ENCODE measurements at regions not wholly inside any gene's neighbourhood (a gene's known extent, or its start where the extent isn't known, plus 50 kb on each side); places are given as distances from the start of the nearest gene placed in this dataset.

DNA sequence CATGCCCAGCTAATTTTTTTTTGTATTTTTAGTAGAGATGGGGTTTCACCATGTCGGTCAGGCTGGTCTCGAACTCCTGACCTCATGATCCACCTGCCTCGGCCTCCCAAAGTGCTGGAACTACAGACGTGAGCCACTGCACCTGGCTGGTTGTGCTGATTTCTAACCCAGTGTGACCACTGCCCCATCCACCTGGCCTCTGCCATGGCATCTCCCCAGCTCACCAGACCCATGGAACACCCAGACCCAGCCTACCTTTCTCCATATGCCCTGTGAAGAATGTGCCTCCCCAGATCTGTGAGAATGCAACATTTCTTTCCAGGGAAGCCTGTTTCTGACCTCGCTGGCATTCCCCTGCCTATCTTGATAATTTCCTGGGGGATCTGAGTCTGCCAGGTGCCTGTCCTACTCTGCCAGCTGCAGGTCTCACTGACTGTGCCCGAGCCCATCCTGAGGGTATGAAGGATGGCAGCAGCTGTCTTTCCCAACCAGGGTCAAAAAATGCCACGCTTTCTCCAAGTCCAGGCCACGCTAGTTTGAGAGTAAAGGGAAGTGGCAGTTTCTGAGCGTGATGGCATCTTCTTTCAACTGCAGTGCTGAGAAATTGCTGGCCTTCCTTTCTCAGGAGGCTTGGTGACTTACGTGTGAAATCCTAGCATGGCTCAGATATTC, 324.4 kb upstream of the ZNF32 start:
- DNase-seq (ENCODE audit: low read depth in 3 of 3), result no peak

DNA sequence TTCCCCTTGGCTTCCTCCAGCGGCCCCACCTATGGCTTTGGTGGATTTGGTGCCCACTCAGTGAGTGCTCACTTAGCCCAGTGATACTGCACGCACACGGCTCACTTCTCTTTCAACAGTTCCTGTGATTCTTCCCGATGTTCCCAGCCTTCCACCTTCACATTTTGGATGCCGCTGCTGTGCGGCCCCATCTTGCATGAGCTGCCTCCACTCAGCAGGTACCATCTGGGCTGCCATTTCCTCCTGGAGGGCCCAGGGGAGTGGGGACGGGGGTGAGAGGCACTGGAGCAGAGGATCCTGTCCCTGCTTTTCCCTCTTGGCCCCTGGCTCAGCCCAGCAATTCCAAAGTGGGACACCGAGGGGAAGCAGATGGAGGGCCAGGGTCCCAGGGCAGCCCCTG, 323.3 kb upstream of the ZNF32 start:
- DNase-seq (ENCODE audit: low read depth in 3 of 3), result no peak

DNA sequence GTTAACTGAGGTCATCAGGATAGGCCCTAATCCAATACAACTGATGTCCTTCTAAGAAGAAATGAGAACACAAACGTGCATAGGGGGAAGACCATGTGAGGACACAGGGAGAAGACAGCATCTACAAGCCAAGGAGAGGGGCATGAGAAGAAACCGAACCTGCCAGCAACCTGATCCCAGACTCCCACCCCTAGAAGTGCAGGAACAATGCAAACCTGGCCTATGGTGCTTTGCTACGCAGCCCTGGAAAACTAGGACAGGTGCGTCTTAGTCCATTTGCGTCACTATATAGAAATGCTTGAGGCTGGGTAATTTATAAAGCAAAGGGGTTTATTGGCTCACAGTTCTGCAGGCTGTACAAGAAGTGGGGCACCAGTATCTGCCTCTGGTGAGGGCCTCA, 322.6 kb upstream of the ZNF32 start:
- no peak for DNase-seq (ENCODE audit: low read depth in 3 of 3)

DNA sequence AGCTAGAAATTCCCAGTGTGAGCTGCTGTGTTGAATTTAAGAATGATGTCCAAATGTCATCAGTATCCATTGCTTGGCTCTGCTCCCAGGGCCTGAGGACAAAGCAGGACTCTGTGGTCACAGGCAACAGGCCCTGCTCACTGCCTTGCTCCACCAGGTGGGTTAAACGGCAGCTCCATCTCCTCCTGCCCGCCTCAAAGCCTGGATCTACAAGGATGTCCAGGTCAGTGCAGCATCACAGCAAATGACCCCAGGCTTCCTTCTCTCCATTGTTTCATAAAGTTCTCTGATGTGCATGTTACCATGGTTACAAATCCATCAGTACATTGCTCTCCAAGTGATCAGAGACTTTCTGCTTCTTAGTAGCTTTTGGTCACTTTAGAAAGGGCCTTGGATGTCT, 322.0 kb upstream of the ZNF32 start:
- no peak for DNase-seq (ENCODE audit: low read depth in 3 of 3)

DNA sequence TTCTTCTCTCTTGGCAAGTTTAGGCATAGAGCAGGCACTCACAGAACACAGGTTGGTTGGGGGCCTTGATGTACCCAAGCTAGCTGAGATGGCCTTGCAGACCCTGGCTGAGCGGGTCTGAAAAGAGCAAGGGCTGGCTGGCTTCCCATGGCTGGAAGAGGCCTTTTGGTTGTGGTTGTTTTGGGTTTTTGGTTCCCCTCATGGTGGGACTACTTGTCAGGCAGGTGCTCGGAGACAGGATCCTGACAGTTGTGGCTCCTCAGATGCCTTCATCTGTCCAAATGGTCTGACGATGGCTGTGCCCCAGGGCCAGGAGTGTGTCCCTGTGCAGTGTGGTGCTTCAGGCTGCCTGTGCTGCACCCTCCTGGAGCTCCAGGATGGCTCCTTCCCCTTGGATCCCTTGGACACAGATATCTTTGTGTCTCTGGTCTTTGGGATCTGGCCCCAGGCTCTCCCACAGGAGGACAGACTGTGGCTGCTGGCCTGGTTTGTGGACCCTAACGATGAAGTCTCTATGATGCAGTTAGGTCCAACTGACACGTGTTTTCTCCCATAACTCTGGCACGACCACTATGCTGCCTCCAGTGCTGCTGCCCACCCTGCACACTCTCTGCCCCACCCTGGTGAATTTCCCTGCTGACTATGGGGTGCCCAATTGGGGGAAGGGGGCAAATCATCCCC, 321.5 kb upstream of the ZNF32 start:
- DNase-seq (ENCODE audit: low read depth in 3 of 3), result no peak

DNA sequence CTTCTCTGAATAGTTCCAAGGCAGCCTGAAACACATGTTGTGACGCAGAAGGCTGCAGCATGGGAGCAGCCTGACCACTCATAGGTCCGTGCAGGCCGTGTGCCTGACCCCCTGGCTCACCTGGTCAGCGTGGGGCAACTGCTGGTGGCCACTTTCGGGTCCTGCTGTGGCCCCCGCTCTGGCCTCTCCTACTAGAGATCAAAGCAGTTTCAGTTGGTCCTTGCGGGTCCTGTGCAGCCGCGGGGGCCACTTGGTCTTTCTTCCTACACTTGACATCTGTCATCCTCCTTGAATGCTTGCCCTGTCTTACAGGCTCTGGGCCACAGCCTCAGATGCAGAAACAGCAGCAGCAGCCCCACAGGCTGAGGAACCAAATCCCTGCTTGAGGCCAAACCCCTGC, 320.8 kb upstream of the ZNF32 start:
- no peak for DNase-seq (ENCODE audit: low read depth in 3 of 3)

DNA sequence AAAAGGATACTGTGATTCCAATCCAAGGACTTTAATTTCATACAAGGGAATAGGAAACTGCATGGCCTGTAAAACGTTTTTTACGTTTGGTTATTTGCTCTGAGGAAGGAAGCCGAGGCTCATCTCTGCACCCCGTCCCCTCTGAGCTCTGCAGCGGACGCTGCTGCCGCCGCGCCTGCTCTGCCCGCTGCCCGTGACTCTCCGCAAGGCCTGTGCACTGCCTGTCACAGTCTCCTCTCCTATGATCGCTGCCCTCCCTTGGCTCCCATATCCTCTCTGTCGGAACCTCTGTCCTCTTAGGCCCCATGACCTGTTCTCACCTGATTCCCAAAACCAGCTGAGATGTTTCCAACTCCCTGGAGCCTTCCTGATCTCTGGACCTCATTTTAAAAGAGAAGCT, 320.3 kb upstream of the ZNF32 start:
- no peak for DNase-seq (ENCODE audit: low read depth in 3 of 3)

DNA sequence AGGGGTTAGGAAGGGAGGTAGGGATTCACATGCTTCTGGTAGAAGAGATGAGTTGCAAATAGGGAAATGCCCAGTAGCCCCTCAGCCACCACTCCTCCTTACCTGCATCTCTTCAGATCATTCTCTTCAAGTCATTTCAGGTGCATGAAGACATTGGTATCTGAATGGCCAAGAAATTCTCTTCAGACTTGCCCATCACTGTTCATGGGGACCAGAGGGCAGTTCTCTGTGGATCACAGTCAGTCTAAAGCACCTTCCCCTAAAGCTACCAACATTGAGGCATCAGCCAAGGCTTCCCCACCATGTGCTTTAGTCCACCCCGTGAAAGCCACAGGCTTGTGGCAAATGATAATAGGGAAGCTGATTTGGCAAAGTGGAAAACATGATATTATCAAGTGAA, 319.4 kb upstream of the ZNF32 start:
- no peak for DNase-seq (ENCODE audit: low read depth in 3 of 3)

DNA sequence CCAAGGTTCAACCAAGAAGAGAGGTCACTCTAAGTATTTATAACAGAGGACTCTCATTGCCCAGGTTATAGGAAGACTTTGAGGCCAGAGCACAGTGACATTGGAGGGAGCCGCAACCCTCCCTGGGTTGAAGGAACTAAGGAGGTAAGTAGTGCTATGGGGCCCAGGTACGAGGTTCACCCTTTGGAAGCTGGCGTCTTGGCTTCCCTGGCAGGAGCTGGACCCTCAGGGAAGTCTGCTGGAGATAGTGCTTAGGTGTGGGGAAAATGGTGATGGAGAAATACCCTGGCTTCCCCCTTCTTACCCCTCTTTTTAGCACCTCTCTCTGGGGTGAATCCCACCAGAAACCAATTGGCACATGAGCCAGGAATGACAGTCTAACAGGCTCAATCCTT, 317.9 kb upstream of the ZNF32 start:
- DNase-seq (ENCODE audit: low read depth in 3 of 3), result no peak

DNA sequence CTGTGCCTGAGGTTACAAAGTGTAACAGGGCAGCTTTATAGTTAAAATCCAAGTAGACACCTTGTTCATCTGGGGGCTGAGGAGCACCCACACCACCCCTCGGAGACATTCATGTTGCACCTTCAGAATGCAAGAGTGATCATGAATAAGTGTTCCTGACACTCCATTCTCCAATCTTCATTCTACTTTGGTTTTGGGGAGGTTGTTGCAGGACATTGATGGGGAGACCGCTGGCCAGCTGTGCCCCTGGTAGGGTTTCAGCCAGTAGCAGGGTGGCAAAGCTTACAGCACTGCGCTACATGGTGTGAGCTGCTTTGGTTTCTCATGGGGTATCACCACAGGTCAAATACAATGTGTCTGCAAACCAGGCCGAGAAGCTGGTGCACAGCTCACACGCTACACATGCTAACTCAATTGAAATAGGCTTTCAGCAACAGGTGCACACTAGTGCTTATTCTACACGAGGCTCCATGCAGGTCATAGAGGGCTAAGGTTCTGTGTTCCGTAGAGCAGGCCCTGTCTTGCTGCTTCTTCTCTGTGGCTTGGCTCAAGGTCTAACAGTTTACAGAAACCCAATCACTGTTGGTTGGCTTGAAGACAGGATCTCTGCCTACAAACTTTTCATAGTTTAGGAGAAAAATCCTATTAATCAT, 317.4 kb upstream of the ZNF32 start:
- no peak for DNase-seq (ENCODE audit: low read depth in 3 of 3)

DNA sequence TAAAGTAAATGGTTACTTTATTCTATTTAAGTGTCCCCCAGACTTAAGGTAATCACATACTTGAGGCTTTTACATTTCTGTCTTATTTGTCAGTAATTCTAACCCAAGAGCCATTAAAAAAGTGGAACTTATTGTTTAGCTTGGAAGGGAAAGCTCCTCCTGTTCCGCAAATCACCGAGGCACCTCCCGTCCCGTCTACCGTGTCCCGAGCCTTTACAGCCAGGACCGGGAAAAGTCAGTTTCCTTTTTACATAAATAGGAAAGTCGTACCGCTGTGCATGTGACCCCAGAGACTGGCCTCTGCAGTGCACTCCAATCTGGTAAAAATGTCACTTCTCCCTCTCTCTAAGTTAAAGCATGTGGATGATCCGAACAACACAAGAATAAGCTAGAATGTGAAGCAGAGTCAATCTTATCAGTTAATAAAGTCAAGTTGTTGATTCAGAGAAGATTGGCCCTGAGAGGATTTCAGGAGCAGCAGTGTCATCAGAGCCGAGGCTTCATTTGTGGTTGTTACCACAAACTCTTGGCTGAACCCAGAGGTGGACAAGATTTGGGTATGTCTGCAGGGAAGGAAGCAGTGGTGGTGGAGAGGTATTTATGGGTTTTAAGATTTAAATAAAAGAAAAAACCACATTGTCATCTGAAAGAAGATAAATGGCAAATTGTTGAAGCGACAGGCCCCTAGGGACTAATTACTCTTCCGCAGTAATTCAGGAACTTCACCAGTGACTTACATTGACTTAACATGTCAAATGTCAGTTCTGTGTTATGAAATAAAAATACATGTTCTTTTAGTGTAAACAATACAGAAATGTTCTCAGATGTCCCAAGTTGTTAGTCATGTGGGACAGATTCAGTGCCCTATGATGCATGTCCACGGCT, 316.6 kb upstream of the ZNF32 start:
- no peak for DNase-seq (ENCODE audit: low read depth in 3 of 3)

DNA sequence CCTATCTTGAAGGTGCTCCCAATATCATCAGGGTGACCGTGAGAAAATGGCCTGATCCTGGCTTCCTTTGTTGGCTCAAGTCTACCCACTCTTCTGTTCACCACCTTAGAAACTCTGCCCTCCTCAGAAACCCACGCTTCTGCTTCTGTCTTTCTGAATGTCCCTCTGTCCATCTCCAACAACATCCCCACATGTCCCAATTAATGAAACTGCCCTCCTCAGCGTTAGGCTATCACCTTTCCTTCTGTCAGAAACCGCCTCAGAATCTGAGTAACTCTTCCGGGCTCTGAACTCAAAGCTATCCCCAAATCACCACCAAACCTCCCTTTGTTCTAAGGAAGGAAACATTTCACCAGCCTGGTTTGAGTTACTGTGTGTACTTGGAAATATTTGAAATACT, 315.8 kb upstream of the ZNF32 start:
- DNase-seq (ENCODE audit: low read depth in 3 of 3), result no peak

DNA sequence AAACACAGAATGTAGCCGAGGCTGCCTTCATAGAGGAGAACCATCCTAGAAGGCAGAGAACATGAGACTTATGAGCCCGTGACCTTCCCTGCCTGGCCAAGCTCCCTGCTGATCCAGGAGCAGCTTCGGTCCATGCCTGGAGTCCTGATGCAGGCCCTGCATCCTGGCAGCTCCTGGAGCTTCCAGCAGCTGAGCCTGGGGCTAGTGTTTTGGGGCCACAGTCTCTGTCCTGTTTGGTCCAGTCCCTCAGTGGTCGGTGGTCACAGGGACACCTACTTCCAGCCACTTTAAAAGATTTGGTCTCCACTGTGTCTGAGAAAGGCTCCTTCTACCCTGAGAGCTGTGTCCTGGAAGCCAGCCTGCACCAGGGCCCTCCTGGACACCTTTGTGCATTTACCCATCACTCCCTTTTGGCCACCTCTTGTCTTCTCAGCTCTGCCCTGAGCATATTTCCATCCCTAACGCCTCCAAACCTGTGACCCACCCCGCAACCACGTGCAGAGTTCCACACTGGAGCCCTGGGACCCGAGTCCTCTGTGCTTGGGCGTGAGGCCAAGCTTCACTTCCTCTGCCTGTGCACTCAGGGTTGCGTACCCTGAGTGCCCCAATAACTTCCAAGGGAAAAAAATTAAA, 315.2 kb upstream of the ZNF32 start:
- no peak for DNase-seq (ENCODE audit: low read depth in 3 of 3)

DNA sequence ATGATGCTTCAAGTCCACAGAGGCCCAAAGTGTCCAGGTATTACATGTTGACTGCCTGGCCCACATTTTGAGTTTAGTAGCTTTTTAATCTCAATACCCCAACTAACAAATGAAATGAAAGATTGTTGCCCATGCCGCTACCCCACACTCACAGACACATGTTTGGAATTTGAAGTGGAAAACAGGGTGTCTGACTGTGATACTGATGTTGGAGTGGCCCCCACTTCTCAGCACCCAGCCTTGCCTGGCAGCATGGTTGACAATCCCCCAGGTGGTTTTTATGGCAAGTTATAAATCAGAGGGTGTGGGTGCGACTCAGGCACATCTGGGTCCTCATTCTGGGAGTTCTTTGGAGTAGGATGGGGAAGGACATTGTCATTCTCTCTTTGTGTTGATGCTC, 314.7 kb upstream of the ZNF32 start:
- no peak for DNase-seq (ENCODE audit: low read depth in 3 of 3)

DNA sequence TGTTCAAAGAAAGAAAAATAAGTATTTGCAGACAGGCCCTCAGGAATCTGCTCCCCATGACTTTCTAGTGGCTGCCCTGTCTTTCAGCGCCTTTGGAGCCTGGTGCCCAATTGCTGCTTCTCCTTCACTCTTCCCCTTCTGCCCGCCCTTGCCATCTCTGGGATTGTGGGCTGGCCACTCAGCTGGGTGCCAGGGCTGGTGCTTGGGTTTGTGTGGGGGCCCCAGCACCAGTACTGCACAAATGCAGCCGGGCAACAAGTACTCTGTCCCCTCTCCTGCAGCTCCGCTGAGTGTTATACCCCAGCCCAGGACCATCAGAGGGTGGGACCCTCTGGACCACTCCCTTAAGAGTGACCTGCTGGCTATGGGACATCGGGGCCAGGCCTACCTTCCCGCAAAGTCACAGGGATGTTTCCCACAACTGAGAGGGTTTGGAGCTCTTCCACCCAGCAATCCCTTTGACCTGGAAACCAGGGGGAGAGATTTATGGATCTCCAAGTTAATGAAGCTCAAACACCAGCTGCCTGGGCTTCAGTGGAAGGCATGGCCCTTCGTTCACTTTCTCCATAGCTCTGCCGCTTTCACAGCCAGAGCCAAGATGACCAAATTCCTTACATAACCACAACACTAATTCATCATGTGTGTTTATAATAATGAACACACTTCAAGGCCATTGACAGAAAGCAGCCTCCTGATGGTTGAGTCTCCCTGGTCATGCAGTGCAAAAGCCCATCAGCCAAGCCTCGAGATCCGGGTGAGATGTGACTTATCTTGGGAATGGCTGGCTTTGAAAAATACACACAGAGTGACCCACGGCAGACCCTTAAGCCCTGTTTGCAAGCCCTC, 313.9 kb upstream of the ZNF32 start:
- no peak for DNase-seq (ENCODE audit: low read depth in 3 of 3)

DNA sequence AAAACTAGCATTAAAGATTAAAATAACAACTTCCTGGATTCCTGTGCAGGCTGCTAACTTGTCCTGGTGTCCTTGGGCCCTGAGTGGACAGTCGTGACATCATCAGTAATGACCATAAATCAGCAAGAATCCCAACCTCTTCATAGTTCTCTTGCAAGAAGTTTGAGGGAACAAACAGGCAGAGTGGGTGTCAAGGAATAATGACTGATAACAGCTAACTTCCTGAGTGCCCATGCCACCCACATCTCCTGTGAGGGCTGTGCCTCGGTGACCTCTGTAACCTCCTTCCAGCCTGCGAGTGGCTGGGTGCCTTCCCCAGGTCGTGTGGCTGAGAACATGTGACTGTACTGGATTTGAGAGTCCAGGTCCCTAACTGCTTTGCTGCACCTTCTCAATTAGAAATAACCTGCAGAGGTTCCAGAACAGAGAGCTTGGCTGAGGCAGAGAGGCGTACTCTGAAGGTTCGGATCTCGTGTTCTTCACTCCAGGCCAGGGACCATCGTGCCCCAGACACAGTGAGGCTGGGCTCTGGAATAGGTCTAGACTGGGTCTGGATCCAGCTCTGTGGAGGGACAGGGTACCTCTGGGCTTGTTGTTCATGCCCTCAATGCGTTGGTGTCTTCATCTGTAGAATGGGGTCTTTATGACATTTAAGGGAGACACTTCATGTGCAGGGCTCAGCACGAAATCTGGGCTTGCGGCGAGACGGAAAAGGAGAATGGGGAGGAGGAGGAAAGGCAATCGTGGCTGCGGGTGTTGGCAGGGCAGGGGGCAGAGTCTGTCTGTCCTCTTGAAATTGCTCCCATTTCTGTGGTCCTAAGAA, 313.1 kb upstream of the ZNF32 start:
- no peak for DNase-seq (ENCODE audit: low read depth in 3 of 3)

DNA sequence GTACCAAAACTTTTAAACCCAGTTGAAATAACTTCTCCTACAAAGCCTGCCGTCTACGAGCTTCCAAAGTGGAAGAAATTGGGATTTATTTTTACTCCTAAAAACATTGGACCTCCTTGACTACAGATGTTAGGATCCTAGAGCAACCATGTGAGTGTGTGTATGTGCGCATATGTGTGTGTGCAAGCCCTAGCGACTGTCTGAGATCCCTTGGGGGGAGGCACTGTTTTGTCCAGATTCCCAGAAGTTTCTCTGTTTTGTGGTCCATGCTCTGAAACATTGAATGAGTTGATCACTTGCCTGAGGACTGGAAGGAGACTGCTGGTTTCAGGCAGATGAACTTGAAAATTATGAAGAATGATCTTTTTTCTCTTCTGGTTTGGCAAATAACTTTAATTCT, 312.3 kb upstream of the ZNF32 start:
- no peak for DNase-seq (ENCODE audit: low read depth in 3 of 3)

DNA sequence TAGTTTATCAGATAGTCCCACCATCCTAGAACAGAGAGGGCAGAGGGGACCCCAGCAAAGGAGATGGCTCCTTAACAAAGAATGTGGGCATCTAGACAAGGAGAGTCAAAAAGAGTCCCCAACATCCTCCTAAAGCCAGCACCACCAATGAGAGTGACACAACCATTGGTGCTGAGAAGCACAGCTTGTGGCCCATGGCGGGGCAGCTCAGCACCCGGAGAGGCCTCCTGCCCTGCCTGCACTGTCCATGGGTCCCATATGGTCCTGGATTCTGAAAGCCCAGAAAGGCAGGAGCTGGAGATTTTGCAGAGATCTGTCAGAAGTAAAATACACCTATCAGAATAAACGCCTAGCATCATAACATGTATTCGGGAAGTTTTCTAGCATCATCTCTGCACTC, 311.8 kb upstream of the ZNF32 start:
- no peak for DNase-seq (ENCODE audit: low read depth in 3 of 3)

DNA sequence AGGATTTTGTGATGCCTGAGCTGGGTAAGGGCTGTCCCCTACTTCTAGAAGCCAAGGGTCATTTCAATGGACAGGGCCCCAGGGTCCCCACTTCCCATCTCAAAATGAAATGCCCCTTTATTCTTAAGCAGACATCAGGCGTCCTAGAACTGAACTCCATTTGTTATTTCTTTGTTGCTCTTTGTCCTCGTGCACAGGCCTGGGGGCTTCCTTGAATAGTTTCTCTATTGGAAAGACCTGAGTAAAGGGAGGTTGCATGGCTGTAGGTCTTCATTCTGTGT, 311.4 kb upstream of the ZNF32 start:
- DNase-seq (ENCODE audit: low read depth in 3 of 3), result no peak

DNA sequence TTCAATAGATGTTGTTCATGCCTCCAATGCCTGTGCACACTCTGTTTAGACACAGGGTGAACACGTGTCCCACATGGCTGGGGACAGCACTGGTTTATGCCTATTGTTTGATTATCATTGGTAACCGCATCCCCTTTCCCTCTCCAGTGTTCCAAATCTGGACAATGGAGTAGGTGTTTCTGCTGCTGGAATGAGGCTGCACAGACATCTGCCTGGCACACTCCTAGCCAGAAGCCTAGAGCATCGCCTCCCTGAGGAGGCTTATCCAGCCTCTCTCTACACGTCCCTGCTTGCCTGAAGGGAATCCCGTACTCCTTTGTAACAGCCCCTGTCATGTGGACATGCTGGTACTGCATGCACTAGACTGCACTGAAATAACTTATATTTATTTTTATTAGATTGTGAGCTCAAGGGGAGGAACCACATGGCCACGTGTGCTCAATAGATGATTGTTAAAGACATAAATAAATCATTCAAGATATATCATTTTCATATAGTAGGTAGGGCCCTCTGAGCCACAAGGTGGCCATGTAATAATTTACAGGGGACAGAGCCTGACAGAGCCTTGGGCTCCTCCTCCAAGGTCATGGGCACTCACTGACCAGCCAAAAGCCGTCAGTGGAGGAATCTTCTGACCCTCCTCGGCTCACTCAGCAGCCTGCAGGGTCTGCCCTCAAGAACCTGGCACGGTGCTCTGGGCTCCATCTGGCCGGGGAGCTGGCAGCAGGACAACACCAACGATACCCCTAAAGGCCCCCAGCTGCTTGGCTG, 310.9 kb upstream of the ZNF32 start:
- no peak for DNase-seq (ENCODE audit: low read depth in 3 of 3)

Data from stimulated activated CD4-positive, alpha-beta T cell treated with anti-CD3 and anti-CD28 coated beads, TNF-alpha, amount 100 ng/mL, for 4 hours (primary cell).